NT2/D1 (cell line): ENCODE measurements at regions not wholly inside any gene's neighbourhood (a gene's known extent, or its start where the extent isn't known, plus 50 kb on each side); places are given as distances from the start of the nearest gene placed in this dataset.

ENCODE experiments used
- SUZ12 ChIP-seq: IDR thresholded peaks from 2 replicates; pipeline ENCODE4 v1.6.1; 2011; ENCODE audit not compliant: insufficient read length, insufficient read depth; ENCODE audit errors: extremely low read depth
- YY1 ChIP-seq: IDR thresholded peaks from 2 replicates; pipeline ENCODE4 v1.6.1; 2011; ENCODE audit not compliant: insufficient read length, insufficient read depth
- ZNF274 ChIP-seq: IDR thresholded peaks from 2 replicates; pipeline ENCODE4 v1.6.1; 2011; ENCODE audit warnings: mild to moderate bottlenecking, low read depth, low read length

DNA sequence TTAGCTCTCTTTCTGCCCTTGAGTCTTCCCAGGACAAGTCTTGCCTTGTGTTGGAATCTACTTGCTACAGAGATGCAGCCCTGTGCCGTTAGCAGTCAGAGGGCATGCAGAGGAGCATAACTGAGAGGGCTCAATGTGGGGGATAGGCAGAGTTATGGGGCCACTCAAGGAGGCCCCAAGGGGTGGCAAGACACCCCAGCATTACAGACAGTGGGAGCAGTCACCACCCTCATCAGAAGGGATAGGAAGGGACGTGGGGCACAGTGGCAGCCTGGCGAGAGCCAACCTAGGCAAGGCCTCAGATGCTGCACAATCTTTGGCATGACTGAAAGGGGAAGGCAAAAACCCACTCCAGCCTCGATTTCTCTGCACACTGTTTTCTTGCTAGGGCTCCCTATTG lies 169.1 kb downstream of the TMEM18 start:
- TF ChIP-seq SUZ12, result no peak
- no peak for TF ChIP-seq ZNF274
- no peak for TF ChIP-seq YY1
